ENCODE measurements at regions not wholly inside any gene's neighbourhood (a gene's known extent, or its start where the extent isn't known, plus 50 kb on each side); places are given as distances from the start of the nearest gene placed in this dataset.

DNA sequence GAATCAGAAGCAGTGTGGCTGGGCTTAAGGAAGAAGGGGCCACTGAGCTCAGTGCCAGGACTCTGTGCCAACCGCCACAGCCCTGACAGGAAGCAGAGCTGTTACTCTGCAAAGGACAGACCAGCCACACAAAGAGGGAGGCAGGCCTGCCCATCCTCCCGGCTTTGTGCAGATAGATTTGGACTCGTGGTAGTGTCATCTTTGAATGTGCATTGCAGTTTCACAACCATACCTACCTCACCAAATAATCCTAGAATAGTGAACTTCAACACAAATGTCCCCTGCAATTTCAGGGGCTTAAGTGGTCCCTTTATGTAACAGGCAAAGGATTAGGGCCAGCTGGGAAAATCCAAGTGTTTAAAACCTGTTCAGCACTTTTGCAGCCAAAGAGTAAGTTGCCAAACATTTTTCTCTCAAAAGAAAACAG, 55.1 kb upstream of the CLDN10 start:
- DNase-seq (ENCODE audit: low read depth in 2 of 2), result no peak

- DNase-seq (ENCODE audit: low read depth in 2 of 2), result no peak
Measured at GRCh38 chr13:95498886-95499285, 53.6 kb upstream of the CLDN10 start.

DNA sequence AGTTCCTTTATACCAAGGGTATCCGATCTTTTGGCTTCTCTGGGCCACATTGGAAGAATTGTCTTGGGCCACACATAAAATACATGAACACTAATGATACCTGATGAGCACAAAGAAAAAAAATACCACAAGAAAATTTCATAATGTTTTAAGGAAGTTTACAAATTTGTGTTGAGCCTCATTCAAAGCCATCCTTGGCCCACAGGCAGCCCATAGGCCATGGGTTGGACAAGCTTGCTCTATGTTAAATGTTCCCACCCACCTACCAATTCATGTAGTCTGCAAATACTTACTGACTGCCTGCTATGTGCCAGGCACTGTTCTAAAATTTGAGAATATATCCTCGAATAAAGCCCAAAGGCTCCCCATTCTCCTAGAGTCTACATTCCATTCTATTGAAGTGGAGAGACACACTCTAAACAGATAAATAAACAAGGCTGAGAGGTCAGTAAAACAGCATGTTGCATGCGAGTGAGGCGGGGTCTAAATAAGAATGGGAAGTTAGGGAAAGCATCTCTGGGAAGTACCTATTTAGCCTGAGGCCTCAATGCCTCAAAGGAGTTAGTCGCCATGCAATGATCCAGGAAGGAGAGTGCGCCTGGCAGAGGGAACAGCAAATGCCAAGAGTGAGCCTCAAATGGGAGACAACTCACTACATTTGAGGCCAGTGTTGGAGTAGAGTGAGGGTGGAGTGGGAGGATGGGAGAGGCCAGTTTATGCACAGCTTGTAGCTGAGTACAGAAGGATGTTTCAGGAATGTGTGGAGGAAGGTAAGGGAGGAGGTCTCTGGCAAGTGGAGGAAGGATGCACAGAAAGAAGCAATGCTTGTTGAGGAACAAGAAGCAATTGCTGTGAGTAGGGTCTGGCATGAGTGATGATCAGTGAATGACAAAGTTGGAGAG, 52.5 kb upstream of the CLDN10 start:
- no peak for DNase-seq (ENCODE audit: low read depth in 2 of 2)

DNA sequence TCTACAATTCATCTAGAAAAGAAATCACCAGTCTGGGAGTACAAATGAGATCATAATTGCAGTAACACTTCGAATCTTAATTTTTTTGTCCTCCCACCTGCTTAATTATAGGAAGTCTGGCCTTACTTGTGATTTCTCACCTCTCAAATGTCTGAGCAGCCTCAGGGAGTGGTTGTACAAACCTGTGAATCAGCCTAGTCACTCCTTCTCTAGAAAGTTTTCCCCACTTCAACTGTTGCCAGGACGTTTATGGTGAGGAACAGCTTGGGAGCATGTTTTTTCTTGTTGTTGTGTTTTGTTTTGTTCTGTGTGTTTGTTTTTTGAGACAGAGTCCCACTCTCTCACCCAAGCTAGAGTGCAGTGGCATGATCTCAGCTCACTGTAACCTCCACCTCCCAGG, 50.3 kb upstream of the CLDN10 start:
- no peak for DNase-seq (ENCODE audit: low read depth in 2 of 2)
